GM12892 (cell line): ENCODE measurements at regions not wholly inside any gene's neighbourhood (a gene's known extent, or its start where the extent isn't known, plus 50 kb on each side); places are given as distances from the start of the nearest gene placed in this dataset.

Source experiments
- POLR2A ChIP-seq: IDR thresholded peaks from 2 replicates; pipeline ENCODE4 v1.6.1; 2011; ENCODE audit warnings: low read depth, low read length, control low read depth
- POLR2AphosphoS5 ChIP-seq: IDR thresholded peaks from 2 replicates; pipeline ENCODE4 v1.6.1; 2011; ENCODE audit warnings: low read depth, low read length, control low read depth
- TAF1 ChIP-seq: IDR thresholded peaks from 2 replicates; pipeline ENCODE4 v1.6.1; 2011; ENCODE audit warnings: low read depth, mild to moderate bottlenecking, control low read depth, low read length, borderline replicate concordance

DNA sequence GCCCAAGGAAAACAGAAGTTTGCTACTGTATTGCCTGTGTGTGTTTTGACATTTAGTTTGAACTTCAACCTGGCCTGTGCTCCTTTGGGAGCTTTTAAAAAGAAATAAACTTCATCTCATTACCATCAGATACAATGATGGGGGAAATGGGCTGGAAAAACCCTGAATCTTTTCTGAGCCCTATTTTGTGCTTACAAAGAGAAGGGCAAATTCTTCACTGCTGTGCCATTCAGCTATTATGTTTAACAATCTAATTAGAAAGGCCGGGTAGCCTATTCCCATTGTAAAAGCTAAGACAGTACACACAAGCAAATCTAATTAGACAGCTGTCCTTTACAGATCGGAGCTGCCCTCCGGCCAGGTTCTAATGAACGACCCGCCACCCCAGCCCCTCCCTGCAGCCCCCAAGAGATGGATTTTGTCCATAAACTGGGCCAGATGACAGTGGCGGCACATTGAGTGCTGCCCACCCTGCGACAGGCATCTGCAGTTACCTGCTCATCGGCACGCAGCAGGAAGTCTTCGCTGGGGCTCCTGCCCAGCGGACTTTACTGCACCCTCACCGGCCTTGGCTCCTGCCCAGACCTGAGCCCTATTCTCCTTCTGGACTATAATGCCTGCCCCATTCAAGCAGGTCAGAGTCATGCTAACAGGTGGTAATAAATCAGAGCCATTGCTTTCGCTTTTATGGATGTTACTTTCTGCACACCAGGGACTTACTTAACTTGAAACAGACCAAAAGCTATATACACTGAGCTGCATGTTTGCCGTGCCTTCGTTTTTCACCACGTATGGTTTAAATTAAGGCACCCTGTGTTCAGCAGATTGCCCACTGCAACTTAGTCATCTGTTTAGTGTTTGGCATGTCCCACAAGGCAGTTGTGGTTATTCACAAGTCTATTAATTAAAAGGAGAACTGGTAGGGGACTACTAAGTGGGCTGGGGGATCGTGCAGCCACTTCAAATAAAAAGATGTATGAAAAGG is 549.6 kb downstream of the FGF9 start:
- TF ChIP-seq POLR2A (no peak), POLR2AphosphoS5 (no peak), TAF1 (no peak)
